GM18511 (cell line): ENCODE measurements at regions not wholly inside any gene's neighbourhood (a gene's known extent, or its start where the extent isn't known, plus 50 kb on each side); places are given as distances from the start of the nearest gene placed in this dataset.
"Not testable (repeated sequence)": the region's sequence is repeated elsewhere in the genome, so short reads cannot be mapped to it uniquely, and the experiment has no call there.

Source experiments
- ATAC-seq: cut with Tn5 transposase; IDR thresholded peaks from one replicate; pipeline ENCODE4 v1.9.1; 2021; ENCODE audit warnings: mild to moderate bottlenecking, moderate library complexity; ENCODE audit not compliant: unreplicated experiment

DNA sequence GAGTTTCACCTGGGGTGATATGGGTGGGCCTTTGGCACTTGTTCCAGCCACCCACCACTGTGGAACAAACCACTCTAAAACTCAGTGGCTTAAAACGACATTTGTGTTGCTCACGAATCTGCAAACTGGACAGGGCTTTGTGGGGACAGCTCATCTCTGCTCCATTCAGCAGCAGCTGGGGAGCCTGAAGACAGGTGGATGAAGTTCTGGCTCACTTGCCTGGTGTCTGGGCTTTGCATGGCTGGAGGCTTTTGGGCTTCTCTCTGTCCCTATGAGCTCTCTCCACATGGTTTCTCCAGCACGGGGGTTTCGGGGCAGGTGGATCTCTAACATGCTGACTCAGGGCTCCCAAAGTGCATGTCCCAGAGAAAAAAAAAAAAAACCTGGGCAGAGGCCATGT lies 93.0 kb upstream of the GLI2 start:
- no peak for ATAC-seq

DNA sequence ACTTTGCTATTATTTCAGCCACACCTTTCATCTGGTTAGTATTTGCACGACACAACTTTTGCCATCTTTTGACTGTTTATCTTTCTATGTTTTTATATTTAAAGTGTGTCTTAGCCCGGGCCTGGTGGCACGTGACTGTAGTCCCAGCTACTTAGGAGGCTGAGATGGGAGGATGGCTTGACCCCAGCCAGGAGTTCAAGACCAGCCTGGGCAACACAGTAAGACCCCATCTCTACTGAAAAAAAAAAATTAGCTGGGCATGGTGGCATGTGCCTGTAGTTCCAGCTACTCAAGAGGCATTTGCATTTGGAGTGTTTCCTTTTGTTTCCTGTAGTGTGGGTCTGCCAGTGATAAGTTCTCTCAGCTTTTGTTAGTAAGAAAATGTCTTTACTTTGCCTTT lies 88.7 kb upstream of the GLI2 start:
- ATAC-seq = no peak

DNA sequence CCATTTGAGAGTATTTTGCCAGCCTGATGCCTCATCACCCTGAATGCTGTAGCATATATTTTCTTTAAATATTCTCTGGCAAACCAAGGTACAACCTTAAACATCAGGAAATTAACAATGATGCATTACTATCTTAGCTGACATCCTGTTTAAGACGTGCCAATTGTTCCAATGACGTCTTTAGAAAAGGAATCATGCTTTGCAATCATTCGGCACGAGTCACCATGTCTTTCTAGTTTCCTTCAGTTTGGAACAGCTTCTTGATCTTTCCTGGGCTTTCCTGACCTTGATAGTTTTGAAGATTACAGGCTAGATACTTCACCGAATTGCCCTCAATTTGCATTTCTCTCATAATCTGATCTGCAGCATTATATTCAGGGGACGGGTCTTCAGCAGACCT lies 88.2 kb upstream of the GLI2 start:
- no peak for ATAC-seq

DNA sequence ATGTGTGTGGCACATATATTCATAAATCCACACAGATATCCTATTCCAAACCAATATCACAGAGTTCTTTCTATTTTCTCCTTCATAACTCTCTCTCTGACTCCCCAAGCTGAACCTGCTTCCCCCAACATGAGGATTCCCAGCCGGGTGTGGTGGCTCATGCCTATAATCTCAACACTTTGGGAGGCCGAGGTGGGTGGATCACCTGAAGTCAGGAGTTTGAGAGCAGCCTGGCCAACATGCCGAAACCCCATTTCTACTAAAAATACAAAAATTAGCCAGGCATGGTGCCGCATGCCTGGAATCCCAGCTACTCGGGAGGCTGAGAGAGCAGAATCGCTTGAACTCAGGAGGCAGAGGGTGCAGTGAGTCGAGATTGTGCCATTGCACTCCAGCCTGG lies 86.3 kb upstream of the GLI2 start:
- ATAC-seq = not testable (repeated sequence)

DNA sequence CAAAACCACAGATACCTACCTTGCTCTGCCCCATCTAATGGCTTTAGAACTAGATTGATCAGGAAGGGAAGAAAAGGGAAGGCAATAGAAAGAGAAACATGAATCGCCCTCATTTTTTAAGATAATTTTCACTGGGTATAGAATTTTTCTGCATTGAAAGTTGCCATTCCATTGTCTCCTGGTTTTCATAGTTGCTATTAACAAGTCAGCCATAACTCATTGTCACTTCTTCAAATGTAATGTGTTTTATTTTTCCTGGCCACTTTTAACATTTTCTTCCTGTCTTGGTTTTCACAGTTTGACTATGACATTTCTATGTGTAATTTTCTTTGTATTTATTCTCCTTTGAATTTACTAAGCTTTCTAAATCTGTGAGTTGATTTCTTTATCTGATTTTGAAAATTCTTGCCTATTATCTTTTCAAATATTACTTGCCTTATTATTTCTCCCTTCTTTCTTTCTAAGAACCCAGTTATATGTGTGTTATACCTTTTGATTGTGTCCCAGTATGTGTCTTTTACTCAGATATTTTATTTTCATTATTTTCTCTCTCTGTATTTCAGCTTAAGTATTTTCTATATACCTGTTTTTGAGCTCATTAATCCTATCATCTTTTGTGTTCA lies 85.5 kb upstream of the GLI2 start:
- ATAC-seq = no peak

DNA sequence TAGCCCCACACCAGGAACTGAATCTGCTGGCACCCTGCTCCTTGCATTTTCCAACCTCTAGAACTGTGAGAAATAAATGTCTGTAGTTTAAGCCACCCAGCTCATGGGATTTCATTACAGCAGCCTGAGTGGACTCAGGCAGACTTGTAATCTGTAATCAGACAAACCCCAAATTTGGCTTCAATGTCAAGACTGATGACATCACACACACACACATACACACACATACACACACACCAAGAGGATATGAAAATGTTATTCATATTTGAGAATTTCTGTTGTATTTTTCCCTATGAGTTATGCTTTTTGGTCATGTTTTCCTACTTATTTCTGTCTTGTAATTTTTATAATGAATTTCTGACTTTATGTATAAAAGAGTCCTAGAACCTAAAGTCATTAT lies 83.8 kb upstream of the GLI2 start:
- ATAC-seq = no peak

DNA sequence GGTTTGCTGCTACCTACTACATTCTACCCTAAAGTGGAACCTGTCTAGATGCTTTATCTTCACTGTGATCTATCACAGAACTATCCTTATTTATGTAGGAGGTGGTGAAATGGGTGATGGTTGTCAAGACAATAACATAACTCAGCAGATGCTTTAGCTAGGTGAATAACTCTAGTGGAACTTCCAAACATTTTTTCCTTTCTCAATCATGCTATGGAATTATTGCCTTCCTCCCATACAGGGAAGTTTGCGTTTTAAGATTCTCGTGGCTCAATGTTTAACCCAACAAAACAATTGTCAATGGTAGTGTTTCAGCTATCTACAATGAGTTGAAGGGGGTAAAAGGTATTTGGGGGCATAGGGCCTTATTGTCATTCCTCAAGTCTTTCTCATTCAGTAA lies 82.6 kb upstream of the GLI2 start:
- ATAC-seq = no peak

DNA sequence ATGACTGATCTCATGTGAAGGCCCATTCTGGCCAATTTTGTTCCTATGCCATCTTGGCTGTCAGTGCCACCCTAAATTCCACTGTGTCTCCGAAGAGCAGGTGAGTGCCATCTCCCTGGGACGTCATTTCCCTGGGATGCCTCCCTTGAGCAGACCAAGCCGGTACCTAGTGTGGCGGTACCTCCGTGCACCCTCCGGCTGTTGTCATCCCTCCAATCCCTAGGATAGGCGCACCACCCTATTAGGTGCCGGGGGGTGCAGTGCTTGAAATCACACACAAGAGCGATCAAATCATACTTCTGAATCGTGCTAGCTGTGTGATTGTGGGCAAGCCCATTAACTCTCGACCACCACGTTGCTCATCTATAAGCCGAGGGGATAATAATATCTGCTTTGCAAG lies 81.8 kb upstream of the GLI2 start:
- no peak for ATAC-seq

DNA sequence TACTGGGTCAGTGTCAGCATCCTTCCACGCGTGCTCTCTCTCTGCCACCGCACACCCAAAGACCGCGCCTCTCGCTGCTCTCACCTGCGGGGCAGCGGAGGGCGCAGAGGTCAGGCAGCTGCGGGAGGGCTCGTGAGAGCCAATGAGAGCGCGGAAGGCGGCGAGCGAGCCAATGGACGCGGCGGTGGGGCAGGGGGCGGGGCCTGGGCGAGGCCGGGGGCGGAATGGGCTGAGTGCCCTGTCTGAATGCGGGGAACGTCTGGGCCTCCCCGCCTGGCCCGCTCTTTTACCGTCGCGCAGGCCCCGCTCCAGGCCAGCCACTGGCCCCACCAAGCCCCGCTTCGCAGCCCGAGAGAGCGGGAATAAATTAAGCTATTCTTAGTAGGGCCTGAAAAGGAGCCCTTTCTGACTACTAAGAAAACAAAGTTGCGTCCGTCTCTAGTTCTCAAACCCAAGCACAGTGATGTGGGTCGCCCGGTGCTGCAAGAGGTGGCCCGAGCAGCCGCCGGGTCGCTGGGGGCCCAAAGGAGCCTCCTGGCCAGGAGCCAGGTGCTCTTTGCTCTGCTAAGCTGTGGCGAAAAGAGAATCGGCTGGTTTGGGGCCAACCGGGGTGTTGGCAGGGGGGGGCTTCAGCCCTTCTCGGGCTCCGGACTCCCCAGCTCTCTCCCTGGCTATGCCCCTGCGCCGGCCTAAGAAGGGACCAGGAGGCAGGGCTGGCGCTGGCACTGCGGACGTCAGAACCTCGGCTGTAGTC lies 81.1 kb upstream of the GLI2 start:
- no peak for ATAC-seq

DNA sequence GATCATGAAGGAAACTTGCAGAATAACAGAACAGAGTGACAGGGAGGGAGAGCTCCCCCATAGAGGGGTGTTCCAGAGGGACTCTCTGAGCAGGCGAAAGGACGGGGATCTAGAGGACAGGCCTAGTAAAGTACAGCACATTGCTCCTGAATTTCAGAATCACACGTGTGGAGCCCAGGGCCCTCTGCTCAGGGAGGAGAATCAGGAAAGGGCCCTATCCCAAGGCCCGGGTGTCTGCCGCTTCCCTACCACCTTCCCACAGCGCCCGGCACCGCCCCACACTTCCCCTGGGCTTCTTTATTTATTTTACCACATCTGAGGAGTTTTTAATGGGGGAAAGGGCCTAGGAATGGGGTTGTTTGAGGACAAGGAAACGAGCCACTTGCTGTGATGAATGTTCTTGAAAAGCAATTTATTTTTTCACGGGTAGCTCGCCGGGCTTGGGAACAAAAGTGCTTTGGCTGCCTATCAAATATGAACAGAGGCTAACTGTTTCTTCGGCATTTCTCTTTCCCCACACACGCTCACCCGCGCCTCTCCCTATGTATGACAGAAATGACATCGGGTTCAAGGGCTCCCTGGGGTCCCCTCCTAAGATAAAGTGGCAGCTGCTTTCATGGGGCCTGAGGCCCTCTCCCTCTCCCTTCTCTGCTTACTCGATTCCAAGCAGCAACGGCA lies 79.3 kb upstream of the GLI2 start:
- ATAC-seq = no peak

DNA sequence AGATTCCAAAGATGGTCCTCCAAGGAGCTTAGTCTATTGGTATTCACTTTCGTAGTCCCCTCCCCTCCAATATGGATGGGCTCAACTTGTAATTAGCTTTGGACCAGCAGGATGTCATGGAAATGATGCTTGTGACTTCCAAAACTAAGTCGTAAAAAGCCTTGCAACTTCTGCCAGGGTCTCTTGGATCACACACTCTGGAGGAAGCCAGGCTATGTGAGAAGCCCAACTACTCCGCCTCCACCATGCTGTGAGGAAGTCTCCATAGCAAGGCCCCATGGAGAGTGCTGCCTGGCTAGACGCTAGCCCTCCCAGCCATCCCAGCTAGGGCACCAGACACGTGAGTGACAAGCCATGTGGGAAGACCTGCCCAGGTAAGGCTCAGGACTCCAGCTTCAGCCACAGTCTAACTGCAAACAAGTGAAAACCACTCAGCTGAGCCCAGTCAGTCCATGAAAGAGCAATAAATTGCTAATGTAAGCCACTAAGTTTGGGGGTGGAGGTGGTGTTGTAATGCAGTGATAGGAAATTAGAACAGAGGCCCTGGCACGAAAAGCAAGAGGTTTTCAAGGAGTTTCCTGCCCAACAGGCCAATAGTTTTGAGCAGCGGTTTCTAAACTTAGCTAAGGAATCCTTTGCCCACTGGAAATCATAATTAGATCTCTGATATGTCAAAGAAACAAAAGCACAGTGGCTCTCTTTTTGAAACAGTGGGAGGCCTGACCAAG lies 77.5 kb upstream of the GLI2 start:
- no peak for ATAC-seq

DNA sequence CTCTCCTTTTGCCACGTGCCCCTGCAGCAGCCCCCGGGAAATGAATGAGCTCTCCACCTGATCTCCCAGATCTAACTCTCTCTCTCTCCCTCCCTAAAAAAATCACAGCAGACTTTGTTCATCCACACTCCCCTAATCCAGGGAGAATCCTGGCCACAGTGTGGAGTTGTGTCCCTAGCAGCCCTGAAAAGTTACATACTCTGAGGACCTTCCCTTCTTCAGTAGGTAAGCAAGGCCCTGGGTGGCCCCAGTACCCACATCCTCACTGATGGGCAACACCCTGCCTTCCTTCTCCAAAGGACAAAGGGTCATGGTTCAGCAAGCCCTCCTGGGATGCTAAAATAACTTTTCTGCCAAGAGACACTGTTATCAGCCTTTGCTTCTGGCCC lies 76.9 kb upstream of the GLI2 start:
- no peak for ATAC-seq

DNA sequence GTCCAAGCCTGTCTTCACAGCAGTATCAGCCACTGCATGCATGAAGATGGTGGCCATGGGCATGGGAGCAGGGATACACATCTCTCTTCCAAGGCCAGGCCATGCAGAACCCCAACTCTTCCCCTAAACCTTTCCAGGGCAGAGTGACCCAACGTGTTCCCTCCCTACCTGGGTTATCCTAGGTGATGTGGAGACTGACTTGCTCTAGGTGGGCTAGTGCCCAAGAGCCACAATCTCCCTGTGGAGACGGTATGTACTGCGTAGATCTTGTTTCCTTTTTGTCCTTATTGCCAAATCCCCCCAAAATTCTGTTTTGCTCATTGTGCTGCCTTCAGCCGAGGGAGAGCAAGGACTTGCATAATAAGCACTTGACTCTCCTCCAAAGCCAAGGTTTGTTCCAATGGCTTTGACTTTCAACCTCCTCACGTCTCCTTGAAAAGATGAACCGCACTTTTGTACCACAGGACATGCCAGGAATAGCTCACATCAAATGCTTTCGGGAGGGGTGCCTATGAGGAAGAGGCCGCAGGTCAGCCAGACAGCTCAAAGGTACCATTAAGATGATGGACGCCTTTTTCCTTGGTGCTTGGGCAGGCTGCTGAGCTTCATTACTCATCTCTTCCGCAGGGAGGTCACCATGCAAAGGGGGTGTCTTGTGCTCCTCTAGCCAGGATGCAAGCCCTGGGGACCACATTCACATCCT lies 76.2 kb upstream of the GLI2 start:
- no peak for ATAC-seq

DNA sequence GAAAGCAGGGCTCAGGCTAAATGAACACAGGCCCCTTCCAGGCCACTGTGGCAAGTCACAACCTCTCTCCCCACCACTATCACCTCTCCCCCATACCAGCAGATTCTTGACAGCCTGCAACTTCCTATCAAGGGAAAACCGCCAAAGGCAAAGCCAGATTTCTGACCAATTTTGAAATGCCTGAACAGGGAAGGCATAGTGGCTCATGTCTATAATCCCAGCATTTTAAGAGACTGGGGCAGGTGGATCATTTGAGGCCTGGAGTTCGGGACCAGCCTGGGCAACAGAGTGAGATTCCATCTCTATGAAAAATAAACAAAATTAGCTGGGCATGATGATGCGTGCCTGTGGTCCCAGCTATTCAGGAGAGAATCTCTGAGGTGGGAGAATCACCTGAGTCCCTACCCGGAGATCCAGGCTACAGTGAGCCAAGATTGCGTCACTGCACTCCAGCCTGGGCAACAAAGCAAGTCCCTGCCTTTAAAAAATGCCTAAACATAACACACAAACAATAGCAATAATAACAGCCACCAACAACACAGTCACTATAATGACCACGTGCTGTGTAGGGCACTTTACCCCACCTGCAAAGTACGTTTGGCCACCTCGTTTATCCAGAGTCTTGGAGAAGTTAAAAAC lies 75.5 kb upstream of the GLI2 start:
- ATAC-seq = no peak

DNA sequence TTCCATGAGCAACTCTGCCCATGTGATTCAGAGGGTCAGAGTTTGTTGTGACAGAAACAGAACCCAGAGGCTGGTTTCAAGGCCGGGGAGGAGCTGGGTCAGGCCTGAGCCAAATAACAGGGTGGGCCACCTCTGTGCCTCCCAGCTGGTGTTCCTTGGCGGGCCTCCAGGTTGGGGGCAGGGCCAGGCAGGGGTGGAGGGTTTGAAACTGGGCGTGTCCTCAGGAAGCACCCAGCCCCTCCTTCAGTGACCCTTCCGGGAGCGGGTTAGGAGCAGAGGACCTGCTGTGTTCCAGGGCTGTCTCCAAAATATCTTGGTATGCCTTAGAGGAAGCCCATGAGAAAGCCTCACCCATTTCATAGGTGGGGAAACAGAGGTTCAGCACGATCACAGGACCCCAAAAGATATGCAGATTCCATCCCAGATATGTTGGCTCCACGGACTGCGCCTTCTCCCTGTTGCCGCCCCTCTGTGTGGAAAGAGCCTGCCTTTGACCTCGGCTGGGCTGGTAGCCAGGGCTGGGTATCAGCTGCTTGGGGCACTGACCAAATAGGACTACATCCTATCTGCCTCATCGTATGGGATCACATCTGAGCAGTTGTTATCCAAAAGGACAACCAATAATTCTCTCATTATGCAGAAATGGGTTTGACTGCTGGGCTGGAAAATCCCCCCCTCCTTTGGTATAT lies 74.8 kb upstream of the GLI2 start:
- no peak for ATAC-seq

DNA sequence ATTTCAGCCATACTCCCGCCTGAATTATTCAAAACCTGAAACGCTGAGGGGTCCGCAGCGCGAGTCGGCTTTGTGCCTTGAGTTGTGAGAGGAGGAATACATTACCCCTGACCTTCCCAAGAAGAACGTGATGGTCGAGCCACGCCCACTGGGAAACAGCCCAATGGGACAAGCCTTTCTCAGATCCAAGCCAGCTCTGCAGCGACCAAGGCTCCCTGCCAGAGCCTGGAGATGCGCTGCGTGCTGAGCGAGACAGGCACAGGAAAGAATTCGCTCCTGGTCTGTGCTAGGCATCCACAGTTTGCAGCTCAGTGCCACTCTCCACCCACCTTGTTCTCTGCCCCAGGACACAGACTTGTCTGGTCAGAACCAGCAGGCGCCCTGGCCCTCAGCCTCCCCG lies 74.1 kb upstream of the GLI2 start:
- ATAC-seq = no peak

DNA sequence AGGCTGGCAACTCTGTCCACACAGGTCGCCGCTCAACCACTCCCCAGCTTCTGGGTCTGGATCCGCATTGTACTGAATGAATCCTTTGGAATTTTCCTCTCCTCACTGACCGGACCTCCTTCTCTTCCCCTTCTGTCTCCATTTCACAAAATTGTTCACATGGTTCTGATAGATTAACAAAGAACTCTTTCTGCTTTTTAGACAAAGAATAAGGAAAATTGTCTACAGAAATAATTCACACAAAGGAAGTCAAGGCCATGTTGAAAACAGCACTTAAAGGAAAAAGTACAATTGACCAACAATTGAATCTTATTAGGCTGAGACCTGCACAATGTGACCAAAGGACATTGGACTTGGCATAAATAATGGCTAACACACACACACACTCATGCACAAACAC lies 73.6 kb upstream of the GLI2 start:
- no peak for ATAC-seq

DNA sequence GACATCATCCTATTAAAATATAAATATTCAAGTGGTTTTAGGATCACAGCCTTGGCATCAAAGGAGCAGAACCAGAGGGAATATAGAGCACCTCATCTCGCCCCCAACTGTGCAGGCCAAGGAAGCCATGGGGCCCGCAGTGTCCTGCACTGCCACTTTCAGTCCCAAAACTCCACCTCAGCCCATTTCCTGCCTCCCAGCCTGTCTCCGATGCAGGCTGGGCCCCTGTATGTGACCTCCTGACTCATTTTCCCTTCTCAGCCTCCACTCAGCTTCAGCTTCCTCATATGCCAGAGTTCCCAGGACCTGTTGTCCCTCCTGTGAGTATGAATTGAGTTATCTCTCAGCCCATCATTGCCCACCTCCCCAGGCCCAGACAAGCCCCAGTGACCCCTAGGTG lies 72.9 kb upstream of the GLI2 start:
- ATAC-seq = no peak

DNA sequence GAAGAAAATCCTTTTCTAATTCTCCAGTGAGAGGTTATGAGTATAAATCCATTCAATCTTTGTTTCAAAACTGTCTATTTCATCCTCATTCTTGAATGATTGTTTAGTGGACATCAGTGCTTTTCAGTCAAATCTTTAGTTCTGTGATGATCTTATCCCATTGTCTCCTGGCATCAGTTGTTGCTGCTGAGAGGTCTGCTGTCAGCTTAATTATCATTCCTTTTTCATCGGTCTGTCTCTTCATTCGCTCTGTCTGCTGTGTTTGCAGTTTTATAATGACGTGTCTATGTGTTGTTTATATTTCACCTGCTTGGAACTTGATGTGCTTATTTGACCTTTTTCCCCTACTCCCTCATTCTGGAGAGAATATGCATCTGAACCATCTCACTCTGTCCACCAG lies 69.2 kb upstream of the GLI2 start:
- no peak for ATAC-seq

DNA sequence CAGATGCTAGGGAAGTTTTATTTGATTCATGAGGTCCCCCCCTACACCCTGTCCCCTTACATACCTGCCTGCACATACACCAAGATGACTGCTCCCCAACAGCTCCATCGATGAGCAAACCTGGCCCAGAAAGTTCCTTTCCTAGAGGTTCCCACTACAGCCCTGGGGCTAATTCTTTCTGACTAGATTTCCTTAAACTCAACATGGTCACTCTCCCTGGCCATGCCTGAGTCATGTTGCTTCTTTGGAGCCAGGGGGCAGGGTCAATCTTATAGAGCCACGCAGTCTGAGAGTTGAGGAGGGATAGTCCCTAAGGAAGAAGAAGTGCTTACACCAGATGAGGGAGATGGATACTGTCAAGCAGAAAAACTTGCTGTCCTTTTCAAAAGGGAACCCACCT lies 67.7 kb upstream of the GLI2 start:
- ATAC-seq = no peak
